ENCODE measurements at regions not wholly inside any gene's neighbourhood (a gene's known extent, or its start where the extent isn't known, plus 50 kb on each side); places are given as distances from the start of the nearest gene placed in this dataset.

GRCh38 chr3:34374521-34374920, 576.1 kb downstream of the PDCD6IP start:
- no peak for TF ChIP-seq CTCF (IDR thresholded peaks at IDR 0.05)
- TF ChIP-seq POLR2A (IDR thresholded peaks at IDR 0.05) = no peak
